ENCODE measurements at regions not wholly inside any gene's neighbourhood (a gene's known extent, or its start where the extent isn't known, plus 50 kb on each side); places are given as distances from the start of the nearest gene placed in this dataset.

GRCh38 chr2:15048000-15048399 is 415.5 kb downstream of the LRATD1 start:
- TF ChIP-seq CTCF (IDR thresholded peaks at IDR 0.05): no peak
- TF ChIP-seq EZH2 (IDR thresholded peaks at IDR 0.05; ENCODE audit: borderline replicate concordance, insufficient read depth, low read depth, low read length, poor library complexity, severe bottlenecking): no peak

Measured in B cell (primary cell).